MG63 (cell line): ENCODE measurements at regions not wholly inside any gene's neighbourhood (a gene's known extent, or its start where the extent isn't known, plus 50 kb on each side); places are given as distances from the start of the nearest gene placed in this dataset.

Experiments used
- DNase-seq: peaks from one replicate; pipeline ENCODE4 v3.0.0-alpha.2; 2020
- H3K27me3 ChIP-seq: fragments of 250-450 bp; sonication (Bioruptor Pico); 2 replicates; pipeline ENCODE4 v1.5.1; 2020; ENCODE audit warnings: mild to moderate bottlenecking, moderate library complexity
- H3K36me3 ChIP-seq: fragments of 250-450 bp; sonication (Bioruptor Pico); 2 replicates; pipeline ENCODE4 v1.5.1; 2020; ENCODE audit warnings: mild to moderate bottlenecking, moderate library complexity
- H3K4me3 ChIP-seq: fragments of 250-450 bp; sonication (Bioruptor Pico); 2 replicates; pipeline ENCODE4 v1.5.1; 2020; ENCODE audit warnings: mild to moderate bottlenecking, moderate library complexity
- H3K9me3 ChIP-seq: fragments of 250-450 bp; sonication (Bioruptor Pico); 2 replicates; pipeline ENCODE4 v1.5.1; 2020; ENCODE audit warnings: mild to moderate bottlenecking, moderate library complexity

DNA sequence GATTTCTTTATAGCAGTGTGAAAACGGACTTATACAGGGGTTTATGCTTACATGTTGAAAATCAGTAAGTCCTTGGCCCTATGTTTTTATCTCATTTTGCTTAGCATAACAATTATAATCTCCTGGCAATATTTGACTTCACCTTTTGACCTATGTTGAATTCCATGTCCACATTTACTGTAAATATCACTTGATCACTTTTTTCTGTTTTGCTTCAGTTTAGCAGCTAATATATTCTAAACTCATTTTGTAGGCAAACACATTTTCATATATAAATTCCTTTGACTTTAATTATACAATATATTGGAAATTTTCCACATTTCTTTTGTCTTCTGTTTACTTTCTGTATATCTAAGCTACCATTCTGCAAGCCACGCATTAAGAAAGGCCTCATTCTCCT is 674.0 kb downstream of the MAT2B start:
- no peak for DNase-seq

DNA sequence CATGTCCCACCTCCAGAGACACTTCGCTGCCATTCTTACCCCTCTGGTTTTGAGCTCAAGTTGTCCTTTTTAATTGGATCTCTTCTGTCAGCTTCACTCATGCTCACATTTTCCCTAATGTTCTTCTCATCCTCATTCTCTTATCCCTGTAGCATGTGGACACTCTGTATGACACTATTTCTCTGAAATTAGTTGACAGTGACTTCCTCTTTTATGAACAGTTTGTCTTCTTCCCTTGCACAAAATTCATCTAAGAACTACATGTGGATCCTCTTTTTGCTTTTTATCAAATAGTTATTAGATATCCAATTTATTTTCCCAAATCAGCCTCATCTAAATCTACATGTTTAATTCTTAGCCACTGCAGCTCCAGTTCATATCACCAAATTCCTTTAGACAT is 676.2 kb downstream of the MAT2B start:
- Histone ChIP-seq H3K36me3 (peaks cover 25% of the 10 kb centered on the region), H3K27me3 (no peaks in the 10 kb centered on the region), H3K4me3 (no peak overlapping the region), H3K9me3 (peaks cover 18% of the 10 kb centered on the region)
- DNase-seq, result no peak

More for the DNA sequence above, 674.0 kb downstream of the MAT2B start:
- peaks cover 29% of the 10 kb centered on the region for H3K36me3 ChIP-seq
- H3K9me3 ChIP-seq, result peaks cover 18% of the 10 kb centered on the region
- no peak overlapping the region for H3K4me3 ChIP-seq
- no peaks in the 10 kb centered on the region for H3K27me3 ChIP-seq

- Histone ChIP-seq H3K4me3 (no peak overlapping the region), H3K27me3 (no peaks in the 10 kb centered on the region), H3K9me3 (peaks cover 6% of the 10 kb centered on the region), H3K36me3 (peaks cover 7% of the 10 kb centered on the region)
- no peak for DNase-seq
Observed at GRCh38 chr5:164184158-164184557, 678.7 kb downstream of the MAT2B start.

DNA sequence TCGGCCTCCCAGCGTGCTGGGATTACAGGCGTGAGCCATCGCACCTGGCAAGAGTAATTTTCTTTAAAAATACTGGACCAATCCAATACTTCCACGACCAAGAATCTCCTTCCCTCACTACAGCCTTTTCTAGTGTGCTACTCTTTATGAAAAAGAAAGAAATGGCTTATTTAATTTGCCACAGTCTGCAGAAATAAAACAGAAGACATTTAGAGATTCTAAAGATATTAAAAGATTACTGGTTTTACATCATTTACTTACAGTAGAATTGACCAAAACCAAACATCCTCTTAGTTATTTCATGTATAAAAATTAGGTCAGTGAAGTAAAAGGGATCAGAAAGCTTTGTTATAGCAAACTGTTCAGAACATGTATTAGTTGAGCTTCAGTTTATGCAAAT is 679.6 kb downstream of the MAT2B start:
- no peaks in the 10 kb centered on the region for H3K36me3 ChIP-seq
- H3K4me3 ChIP-seq, result no peak overlapping the region
- DNase-seq, result no peak
- H3K27me3 ChIP-seq, result no peaks in the 10 kb centered on the region
- no peaks in the 10 kb centered on the region; the same call in none of the 2 replicates for H3K9me3 ChIP-seq

GRCh38 chr5:164186550-164186949 is 681.1 kb downstream of the MAT2B start:
- H3K4me3 ChIP-seq, result no peak overlapping the region
- H3K9me3 ChIP-seq, result no peaks in the 10 kb centered on the region; the same call in none of the 2 replicates
- H3K36me3 ChIP-seq, result no peaks in the 10 kb centered on the region
- H3K27me3 ChIP-seq, result no peaks in the 10 kb centered on the region
- DNase-seq, result no peak

GRCh38 chr5:164187785-164188184 is 682.4 kb downstream of the MAT2B start:
- Histone ChIP-seq H3K36me3 (no peaks in the 10 kb centered on the region), H3K27me3 (no peaks in the 10 kb centered on the region)
- DNase-seq, result no peak

DNA sequence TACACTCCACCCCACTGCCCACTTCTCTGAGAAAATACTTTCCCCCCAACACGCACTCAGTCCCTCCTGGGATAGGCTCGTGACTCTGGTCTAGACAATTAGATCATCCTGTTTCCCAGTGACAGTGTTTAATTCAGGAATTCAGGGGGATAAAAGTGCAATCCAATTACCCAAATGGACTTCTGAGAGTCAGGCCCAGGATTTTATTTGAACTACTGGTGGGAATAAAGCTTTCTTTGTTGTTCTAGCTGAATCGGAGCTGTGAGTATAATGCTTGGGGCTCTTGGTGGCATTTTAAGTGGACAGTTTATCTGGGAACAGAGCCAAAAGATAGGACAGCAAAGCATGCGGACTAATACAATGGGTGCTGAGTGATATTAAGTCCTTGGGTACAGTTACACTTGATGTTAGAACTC is 683.3 kb downstream of the MAT2B start:
- no peak for DNase-seq
- H3K27me3 ChIP-seq, result no peaks in the 10 kb centered on the region
- H3K36me3 ChIP-seq, result no peaks in the 10 kb centered on the region
- H3K9me3 ChIP-seq, result no peaks in the 10 kb centered on the region
- H3K4me3 ChIP-seq, result no peak overlapping the region

More at GRCh38 chr5:164187785-164188184, 682.4 kb downstream of the MAT2B start:
- Histone ChIP-seq H3K4me3 (no peak overlapping the region), H3K9me3 (no peaks in the 10 kb centered on the region; the same call in 1 of the 2 replicates)

- Histone ChIP-seq H3K27me3 (no peaks in the 10 kb centered on the region), H3K9me3 (no peaks in the 10 kb centered on the region), H3K4me3 (no peak overlapping the region), H3K36me3 (no peaks in the 10 kb centered on the region)
- peak; percentile 87 for DNase-seq
Observed at GRCh38 chr5:164191240-164191639, 685.8 kb downstream of the MAT2B start.

- H3K9me3 ChIP-seq, result peaks cover 5% of the 10 kb centered on the region; the same call in 1 of the 2 replicates
- H3K27me3 ChIP-seq, result no peaks in the 10 kb centered on the region
- peaks cover 3% of the 10 kb centered on the region; the same call in 1 of the 2 replicates for H3K36me3 ChIP-seq
- no peak overlapping the region for H3K4me3 ChIP-seq
- peak; percentile 38 for DNase-seq
Observed at GRCh38 chr5:164202338-164202737, 696.9 kb downstream of the MAT2B start.

GRCh38 chr5:164203581-164204225 is 698.3 kb downstream of the MAT2B start:
- H3K27me3 ChIP-seq, result no peaks in the 10 kb centered on the region
- H3K4me3 ChIP-seq, result no peak overlapping the region
- peak; percentile 28 for DNase-seq
- peaks cover 3% of the 10 kb centered on the region; the same call in 1 of the 2 replicates for H3K36me3 ChIP-seq
- H3K9me3 ChIP-seq, result peaks cover 5% of the 10 kb centered on the region; the same call in 1 of the 2 replicates

DNA sequence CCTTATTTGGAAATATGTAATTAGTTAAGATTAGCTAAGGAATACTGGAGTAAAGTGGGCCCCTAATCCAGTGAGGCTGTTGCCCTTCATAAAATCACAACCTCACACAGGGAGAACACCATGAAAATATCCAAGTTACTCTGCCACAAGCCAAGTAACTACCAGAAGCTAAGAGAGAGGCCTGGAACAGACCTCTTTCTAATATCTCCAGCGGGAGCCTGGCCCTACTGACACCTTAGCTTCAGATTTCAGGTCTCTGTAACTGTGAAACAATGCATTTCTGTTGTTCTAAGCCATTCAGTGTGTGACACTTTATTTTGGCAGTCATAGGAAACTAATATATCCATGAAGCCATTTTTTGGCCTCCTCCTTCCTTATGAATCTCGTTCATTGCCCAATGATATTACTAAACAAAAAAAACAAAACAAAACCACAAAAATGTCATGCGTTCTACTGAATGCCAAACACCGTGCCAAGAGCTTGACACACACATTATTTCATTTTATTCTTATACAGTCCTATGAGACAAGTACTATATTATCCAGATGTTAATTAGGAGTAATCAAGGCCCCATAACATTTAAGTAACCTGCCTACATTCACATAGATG is 699.0 kb downstream of the MAT2B start:
- H3K27me3 ChIP-seq, result no peaks in the 10 kb centered on the region
- no peak overlapping the region for H3K4me3 ChIP-seq
- H3K36me3 ChIP-seq, result no peaks in the 10 kb centered on the region; the same call in 1 of the 2 replicates
- peak; percentile 69 for DNase-seq
- peaks cover 2% of the 10 kb centered on the region; the same call in 1 of the 2 replicates for H3K9me3 ChIP-seq

GRCh38 chr5:164206196-164206595 is 700.8 kb downstream of the MAT2B start:
- Histone ChIP-seq H3K4me3 (no peak overlapping the region), H3K9me3 (no peaks in the 10 kb centered on the region), H3K27me3 (no peaks in the 10 kb centered on the region), H3K36me3 (no peaks in the 10 kb centered on the region)
- no peak for DNase-seq

DNA sequence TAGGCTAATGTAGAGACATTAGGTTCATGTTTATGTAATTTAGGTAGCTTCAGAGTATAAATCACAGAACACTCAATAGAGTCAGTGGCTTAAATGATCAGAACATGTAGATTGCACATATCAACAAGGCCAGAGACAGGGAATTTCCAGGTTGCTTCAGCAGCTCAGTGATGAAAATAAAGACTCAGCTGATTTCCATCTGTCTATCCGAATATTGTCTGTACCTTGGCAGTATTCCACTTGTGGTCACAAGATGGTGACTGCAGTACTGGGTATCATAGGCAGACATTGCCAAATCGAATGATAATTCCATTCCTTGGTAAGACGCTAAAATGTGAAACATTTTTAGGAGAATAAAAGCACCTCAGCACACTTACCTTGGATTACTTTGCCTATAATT is 702.2 kb downstream of the MAT2B start:
- Histone ChIP-seq H3K36me3 (no peaks in the 10 kb centered on the region), H3K27me3 (no peaks in the 10 kb centered on the region), H3K4me3 (no peak overlapping the region), H3K9me3 (no peaks in the 10 kb centered on the region)
- DNase-seq, result no peak

- H3K27me3 ChIP-seq, result no peaks in the 10 kb centered on the region
- DNase-seq, result no peak
- H3K9me3 ChIP-seq, result no peaks in the 10 kb centered on the region
- no peaks in the 10 kb centered on the region for H3K36me3 ChIP-seq
- no peak overlapping the region for H3K4me3 ChIP-seq
Observed at GRCh38 chr5:164210491-164210890, 705.1 kb downstream of the MAT2B start.

DNA sequence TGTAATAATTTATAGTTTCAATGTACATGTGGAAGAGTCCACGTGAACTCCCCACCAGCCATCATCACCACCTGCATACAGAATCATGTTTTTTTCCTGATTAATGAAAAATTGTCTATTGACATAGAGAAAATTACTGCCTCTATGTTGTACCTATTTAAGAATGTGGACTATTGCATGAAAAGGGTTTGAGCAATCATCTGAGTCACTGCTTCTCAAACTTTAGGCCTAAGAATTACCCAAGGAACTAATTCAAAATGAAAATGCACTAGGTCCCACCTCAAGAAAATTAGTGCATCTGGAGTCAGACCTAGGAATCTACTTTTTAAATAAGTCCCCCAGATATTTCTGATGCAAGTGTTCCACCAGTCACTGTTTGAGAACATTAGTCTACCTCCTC is 709.3 kb downstream of the MAT2B start:
- Histone ChIP-seq H3K27me3 (no peaks in the 10 kb centered on the region), H3K4me3 (no peak overlapping the region), H3K36me3 (no peaks in the 10 kb centered on the region), H3K9me3 (peaks cover 4% of the 10 kb centered on the region)
- no peak for DNase-seq

DNA sequence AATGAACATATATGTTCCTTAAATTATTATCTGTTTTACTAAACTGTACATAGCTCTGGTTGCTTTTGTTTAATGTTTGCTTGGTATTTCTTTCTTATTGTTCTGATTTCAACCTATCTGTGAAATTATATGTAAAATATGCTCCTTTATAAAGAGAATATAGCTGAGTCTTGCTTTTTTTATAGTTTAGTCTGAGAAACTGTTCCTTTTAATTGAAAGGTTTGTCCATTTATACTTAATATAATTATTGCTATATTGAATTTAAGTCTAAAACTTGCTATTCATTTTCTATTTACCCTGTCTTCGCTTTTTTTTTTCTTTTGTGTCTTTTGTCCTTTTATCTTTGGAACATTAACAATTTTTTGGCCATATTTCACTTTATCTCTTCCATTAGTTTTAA is 712.0 kb downstream of the MAT2B start:
- Histone ChIP-seq H3K27me3 (no peaks in the 10 kb centered on the region), H3K36me3 (no peaks in the 10 kb centered on the region), H3K4me3 (no peak overlapping the region), H3K9me3 (peaks cover 4% of the 10 kb centered on the region)
- DNase-seq, result no peak

- Histone ChIP-seq H3K4me3 (no peak overlapping the region), H3K36me3 (no peaks in the 10 kb centered on the region), H3K27me3 (no peaks in the 10 kb centered on the region), H3K9me3 (peaks cover 4% of the 10 kb centered on the region)
- no peak for DNase-seq
Observed at GRCh38 chr5:164220522-164220921, 715.1 kb downstream of the MAT2B start.

GRCh38 chr5:164224236-164224635 is 718.8 kb downstream of the MAT2B start:
- no peak overlapping the region for H3K4me3 ChIP-seq
- 0 out of 2 replicates have a peak, but pooled peaks cover 3% of the 10 kb centered on the region for H3K9me3 ChIP-seq
- DNase-seq, result no peak
- H3K36me3 ChIP-seq, result no peaks in the 10 kb centered on the region
- no peaks in the 10 kb centered on the region for H3K27me3 ChIP-seq
